GM12875 (cell line): ENCODE measurements at regions not wholly inside any gene's neighbourhood (a gene's known extent, or its start where the extent isn't known, plus 50 kb on each side); places are given as distances from the start of the nearest gene placed in this dataset.

Experiments used
- H3K4me3 ChIP-seq: one replicate; pipeline ENCODE4 v1.5.1; 2011; ENCODE audit warnings: low read depth, low read length, control low read depth
- TF ChIP-seq, protein P1 (sequence below): IDR thresholded peaks from 2 replicates; pipeline ENCODE4 v1.5.1; 2011; ENCODE audit warnings: low read depth, mild to moderate bottlenecking, control low read depth, inconsistent platforms, low read length, moderate library complexity, borderline replicate concordance; ENCODE audit not compliant: insufficient read depth

DNA sequence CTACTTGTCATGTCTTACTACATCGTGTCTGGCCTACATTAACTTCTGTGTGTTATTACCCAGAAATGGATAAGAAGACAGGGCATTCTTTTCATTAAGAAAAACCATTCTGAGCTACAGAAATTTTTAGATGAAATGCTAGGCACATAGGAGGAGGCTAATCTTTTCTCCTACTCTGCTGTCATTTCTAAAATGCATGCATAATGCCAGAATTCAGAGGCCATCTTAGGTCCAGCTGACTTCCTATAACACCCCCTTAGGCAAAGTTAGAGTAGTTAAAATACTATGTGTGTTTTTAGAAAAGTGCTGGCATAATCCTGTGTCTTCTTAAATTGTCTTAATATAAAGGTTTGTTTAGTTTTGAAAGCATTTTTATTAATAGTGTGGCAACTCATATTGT, 352.6 kb downstream of the CSNK1G3 start:
- no peak overlapping the region for H3K4me3 ChIP-seq
- TF ChIP-seq, protein P1, sequence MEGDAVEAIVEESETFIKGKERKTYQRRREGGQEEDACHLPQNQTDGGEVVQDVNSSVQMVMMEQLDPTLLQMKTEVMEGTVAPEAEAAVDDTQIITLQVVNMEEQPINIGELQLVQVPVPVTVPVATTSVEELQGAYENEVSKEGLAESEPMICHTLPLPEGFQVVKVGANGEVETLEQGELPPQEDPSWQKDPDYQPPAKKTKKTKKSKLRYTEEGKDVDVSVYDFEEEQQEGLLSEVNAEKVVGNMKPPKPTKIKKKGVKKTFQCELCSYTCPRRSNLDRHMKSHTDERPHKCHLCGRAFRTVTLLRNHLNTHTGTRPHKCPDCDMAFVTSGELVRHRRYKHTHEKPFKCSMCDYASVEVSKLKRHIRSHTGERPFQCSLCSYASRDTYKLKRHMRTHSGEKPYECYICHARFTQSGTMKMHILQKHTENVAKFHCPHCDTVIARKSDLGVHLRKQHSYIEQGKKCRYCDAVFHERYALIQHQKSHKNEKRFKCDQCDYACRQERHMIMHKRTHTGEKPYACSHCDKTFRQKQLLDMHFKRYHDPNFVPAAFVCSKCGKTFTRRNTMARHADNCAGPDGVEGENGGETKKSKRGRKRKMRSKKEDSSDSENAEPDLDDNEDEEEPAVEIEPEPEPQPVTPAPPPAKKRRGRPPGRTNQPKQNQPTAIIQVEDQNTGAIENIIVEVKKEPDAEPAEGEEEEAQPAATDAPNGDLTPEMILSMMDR: no peak

DNA sequence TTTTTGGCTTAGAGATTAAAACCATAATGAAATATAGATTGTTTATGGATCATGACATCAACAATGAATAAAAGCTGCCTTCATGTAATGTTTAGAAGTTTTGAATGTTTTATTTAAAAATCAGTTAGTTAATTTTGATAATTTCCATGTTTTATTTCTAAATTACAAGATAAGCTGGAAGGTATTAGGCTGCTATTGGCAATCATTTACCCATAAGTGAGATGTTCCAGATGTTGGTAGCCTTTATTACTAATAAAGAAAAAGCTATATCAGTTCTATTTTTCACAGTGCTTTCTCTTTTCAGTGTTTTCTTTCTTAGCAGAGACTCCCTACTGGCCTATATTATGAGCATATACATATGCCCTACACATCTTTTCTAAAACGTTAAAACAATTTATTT, 347.0 kb downstream of the CSNK1G3 start:
- TF ChIP-seq, protein P1: no peak
- no peak overlapping the region for H3K4me3 ChIP-seq

DNA sequence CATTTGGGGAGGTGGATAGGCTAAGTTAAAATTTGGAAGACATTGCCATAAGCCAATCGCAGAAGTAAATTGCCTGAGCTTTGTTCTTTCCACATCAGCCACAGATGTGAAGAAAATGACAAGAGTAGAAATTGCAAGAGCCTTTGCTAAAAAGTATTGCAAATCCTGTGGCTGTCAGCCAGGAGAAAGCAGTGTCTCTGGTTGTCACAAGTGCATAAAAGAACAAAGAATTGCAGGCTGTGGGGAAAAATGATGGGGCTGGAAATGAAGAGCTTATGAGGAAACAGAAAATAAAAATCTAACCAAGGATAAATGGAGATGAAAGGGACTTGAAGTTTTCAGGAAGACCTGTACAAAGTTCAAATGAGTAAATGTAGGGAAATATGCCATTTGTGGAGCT, 344.8 kb downstream of the CSNK1G3 start:
- TF ChIP-seq, protein P1: no peak
- H3K4me3 ChIP-seq: no peak overlapping the region

DNA sequence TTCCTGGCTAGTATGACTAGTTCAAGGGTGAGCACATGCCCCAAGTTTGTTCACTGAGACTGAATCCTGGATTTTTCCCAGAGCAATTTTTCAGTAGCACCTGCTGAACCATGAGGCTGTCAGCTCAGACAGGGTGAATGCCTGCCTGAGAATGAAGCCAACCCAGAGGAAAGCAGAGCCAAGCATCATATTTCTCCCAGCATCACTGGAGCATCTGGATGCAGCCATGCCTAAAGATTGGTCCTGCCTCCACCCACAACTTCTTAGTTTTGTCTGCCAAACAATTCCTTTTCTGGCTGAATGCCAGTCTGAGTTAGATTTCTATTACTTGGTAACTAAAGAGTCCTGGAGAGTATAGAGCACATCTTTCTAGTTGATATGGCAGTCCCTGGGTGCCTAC, 343.6 kb downstream of the CSNK1G3 start:
- no peak overlapping the region for H3K4me3 ChIP-seq
- TF ChIP-seq, protein P1: no peak

GRCh38 chr5:123845356-123846100, 333.6 kb downstream of the CSNK1G3 start:
- no peak overlapping the region for H3K4me3 ChIP-seq
- TF ChIP-seq, protein P1: no peak

DNA sequence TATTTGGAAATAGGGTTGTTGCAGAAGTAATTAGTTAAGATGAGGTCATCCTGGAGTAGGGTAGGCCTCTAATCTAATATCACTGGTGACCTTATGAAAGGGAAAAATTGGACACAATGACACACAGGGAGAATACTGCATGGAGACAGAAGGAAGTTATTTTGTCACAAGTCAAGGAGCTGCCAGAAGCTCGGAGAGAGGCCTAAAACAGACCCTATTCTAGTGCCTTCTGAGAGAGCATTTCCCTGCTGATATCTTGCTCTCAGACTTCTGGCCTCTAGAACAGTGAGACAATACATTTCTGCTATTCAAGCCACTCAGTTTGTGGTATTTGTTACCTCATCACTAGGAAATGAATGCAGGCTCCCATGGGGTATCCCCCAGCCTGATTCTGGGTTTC, 332.9 kb downstream of the CSNK1G3 start:
- no peak overlapping the region for H3K4me3 ChIP-seq
- TF ChIP-seq, protein P1: no peak

DNA sequence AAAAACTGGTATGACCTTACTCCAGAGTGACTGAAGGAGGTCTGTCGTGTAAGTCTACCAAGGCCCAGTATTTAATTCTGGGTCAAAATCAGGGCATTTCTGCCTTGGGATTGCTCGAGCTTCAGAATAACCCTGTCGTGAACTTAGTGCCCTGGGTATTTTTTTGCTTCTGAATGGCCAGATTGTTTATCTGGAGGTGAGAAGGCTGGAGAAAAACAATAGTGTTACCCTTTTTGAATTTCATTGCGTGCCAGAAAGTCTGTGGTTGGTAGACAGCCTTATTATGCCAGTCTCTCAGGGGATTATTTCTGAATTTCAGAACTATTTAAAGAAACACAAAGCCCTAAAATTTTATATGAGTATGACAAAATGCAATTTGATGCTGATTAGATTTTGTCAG, 323.4 kb downstream of the CSNK1G3 start:
- TF ChIP-seq, protein P1: no peak
- no peak overlapping the region for H3K4me3 ChIP-seq
